Upper lobe of left lung (tissue), 6 donors: ENCODE measurements at regions not wholly inside any gene's neighbourhood (a gene's known extent, or its start where the extent isn't known, plus 50 kb on each side); places are given as distances from the start of the nearest gene placed in this dataset.

Experiments used
- ATAC-seq, 2 donors: fragments of 200-7000 bp; cut with Tn5 transposase; one replicate each; pipeline ENCODE4 v1.9.1; 2022; ENCODE audit warnings: mild to moderate bottlenecking in 2 of 2, moderate library complexity in 2 of 2; ENCODE audit not compliant: low FRiP score in 2 of 2
- DNase-seq, 2 donors: peaks; one replicate each; pipeline ENCODE4 v3.0.0-alpha.2; 2019 to 2020
- H3K27ac ChIP-seq, 4 donors: fragments of 200-600 bp; sonication (generic); one replicate each; pipeline ENCODE4 v1.5.1; 2016 to 2019
- H3K27me3 ChIP-seq, 4 donors: fragments of 200-600 bp; sonication (generic); one replicate each; pipeline ENCODE4 v1.5.1; 2017 to 2019
- H3K36me3 ChIP-seq, 4 donors: fragments of 200-600 bp; sonication (generic); one replicate each; pipeline ENCODE4 v1.5.1; 2016 to 2019
- H3K4me1 ChIP-seq, 4 donors: fragments of 200-600 bp; sonication (generic); one replicate each; pipeline ENCODE4 v1.5.1; 2018 to 2019
- H3K4me3 ChIP-seq, 4 donors: fragments of 200-600 bp; sonication (generic); one replicate each; pipeline ENCODE4 v1.5.1; 2017 to 2019; ENCODE audit warnings: mild to moderate bottlenecking in 2 of 4, moderate library complexity in 1 of 4
- H3K9me3 ChIP-seq, 4 donors: fragments of 200-600 bp; sonication (generic); one replicate each; pipeline ENCODE4 v1.5.1; 2018 to 2019
- EP300 ChIP-seq, 4 donors: sonication (generic); formaldehyde crosslinking; IDR thresholded peaks; one replicate each; pipeline ENCODE4 v1.5.1; 2017; ENCODE audit warnings: antibody characterized with exemption in 4 of 4, control low read depth in 2 of 4
- POLR2A ChIP-seq, 4 donors: fragments of 450-650 bp; IDR thresholded peaks; one replicate each; pipeline ENCODE4 v1.5.1; 2016 to 2017; ENCODE audit warnings: antibody characterized with exemption in 4 of 4, mild to moderate bottlenecking in 2 of 4
- POLR2AphosphoS5 ChIP-seq, 2 donors: sonication (generic); formaldehyde crosslinking; IDR thresholded peaks; one replicate each; pipeline ENCODE4 v1.5.1; 2017; ENCODE audit warnings: antibody characterized with exemption in 2 of 2
- WGBS, 2 donors: methylation state at CpG; one replicate each; pipeline ENCODE4 v1.1.5; 2017 to 2018; 5-methylcytosine and 5-hydroxymethylcytosine counted together
- TF ChIP-seq, protein P1 (sequence below), 6 experiments: fragments of 450-650 bp in 4 of 6; fragments of 200-600 bp in 2 of 6; sonication (generic) in 2 of 6; IDR thresholded peaks; one replicate each; pipeline ENCODE4 v1.5.1; 2016 to 2019; ENCODE audit warnings: antibody characterized with exemption in 6 of 6
- donor health status: DM: no; HTN: no; CAD: no; lungs with moderate emphysema.
- donor health status: DM: no; HTN: yes; CAD: no; lungs with severe emphysema.

- H3K4me3 ChIP-seq: no peak overlapping the region
- no peaks in the 10 kb centered on the region for H3K9me3 ChIP-seq
- 73 to 78% methylated on average over 1 of the region's 1 CpG for WGBS, 2 donors
- H3K36me3 ChIP-seq: no peaks in the 10 kb centered on the region
- no peak overlapping the region for H3K27ac ChIP-seq
- H3K4me1 ChIP-seq: no peaks in the 10 kb centered on the region
- TF ChIP-seq, protein P1, sequence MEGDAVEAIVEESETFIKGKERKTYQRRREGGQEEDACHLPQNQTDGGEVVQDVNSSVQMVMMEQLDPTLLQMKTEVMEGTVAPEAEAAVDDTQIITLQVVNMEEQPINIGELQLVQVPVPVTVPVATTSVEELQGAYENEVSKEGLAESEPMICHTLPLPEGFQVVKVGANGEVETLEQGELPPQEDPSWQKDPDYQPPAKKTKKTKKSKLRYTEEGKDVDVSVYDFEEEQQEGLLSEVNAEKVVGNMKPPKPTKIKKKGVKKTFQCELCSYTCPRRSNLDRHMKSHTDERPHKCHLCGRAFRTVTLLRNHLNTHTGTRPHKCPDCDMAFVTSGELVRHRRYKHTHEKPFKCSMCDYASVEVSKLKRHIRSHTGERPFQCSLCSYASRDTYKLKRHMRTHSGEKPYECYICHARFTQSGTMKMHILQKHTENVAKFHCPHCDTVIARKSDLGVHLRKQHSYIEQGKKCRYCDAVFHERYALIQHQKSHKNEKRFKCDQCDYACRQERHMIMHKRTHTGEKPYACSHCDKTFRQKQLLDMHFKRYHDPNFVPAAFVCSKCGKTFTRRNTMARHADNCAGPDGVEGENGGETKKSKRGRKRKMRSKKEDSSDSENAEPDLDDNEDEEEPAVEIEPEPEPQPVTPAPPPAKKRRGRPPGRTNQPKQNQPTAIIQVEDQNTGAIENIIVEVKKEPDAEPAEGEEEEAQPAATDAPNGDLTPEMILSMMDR (IDR thresholded peaks at IDR 0.05): no peak
- no peak for TF ChIP-seq EP300 (IDR thresholded peaks at IDR 0.05)
- TF ChIP-seq POLR2A (IDR thresholded peaks at IDR 0.05): no peak
- no peak for TF ChIP-seq POLR2AphosphoS5 (IDR thresholded peaks at IDR 0.05)
- no peaks in the 10 kb centered on the region for H3K27me3 ChIP-seq
- DNase-seq (no peak), ATAC-seq (no peak)
These were observed 51.5 kb upstream of the ANO4 start for GRCh38 chr12:100743060-100743459.
